Caco-2 (cell line): ENCODE measurements at regions not wholly inside any gene's neighbourhood (a gene's known extent, or its start where the extent isn't known, plus 50 kb on each side); places are given as distances from the start of the nearest gene placed in this dataset.

Experiments used
- BruUV-seq: library from RNA; stranded (reverse); fragments of 400-500 nt; replicated peaks from 2 replicates; lab custom pipeline; 2021; lab: Mats Ljungman, UMichigan
- CTCF ChIA-PET: fragments of 300-600 bp; sonication (Branson Sonifier 250); formaldehyde crosslinking; loops from one replicate; lab custom pipeline; 2022; ENCODE audit warnings: antibody characterized with exemption; lab: Charles Lee
- POLR2A ChIA-PET: fragments of 300-600 bp; sonication (Branson Sonifier 250); formaldehyde crosslinking; loops from one replicate; lab custom pipeline; 2022; ENCODE audit warnings: antibody characterized with exemption; lab: Charles Lee
- DNase-seq, 2 experiments: peaks; one replicate each; pipeline versions ENCODE4 v3.0.0 to v3.0.0-alpha.2; 2020 to 2022
- H3K27me3 ChIP-seq: replicated peaks from 2 replicates; pipeline ENCODE4 v1.6.0; 2011; ENCODE audit warnings: low read length; ENCODE audit not compliant: control insufficient read depth, insufficient read depth
- H3K36me3 ChIP-seq: 2 replicates; pipeline ENCODE4 v1.5.1; 2011; ENCODE audit warnings: low read length; ENCODE audit not compliant: control insufficient read depth, insufficient read depth
- H3K4me1 ChIP-seq: fragments of 250-450 bp; sonication (Bioruptor Pico); 2 replicates; pipeline ENCODE4 v1.5.1; 2020; ENCODE audit warnings: mild to moderate bottlenecking
- H3K4me3 ChIP-seq: 2 replicates; pipeline ENCODE4 v1.5.1; 2011; ENCODE audit warnings: low read depth, mild to moderate bottlenecking, control low read depth, low read length
- H3K9me3 ChIP-seq: fragments of 250-450 bp; sonication (Bioruptor Pico); 2 replicates; pipeline ENCODE4 v1.5.1; 2020; ENCODE audit warnings: mild to moderate bottlenecking, moderate library complexity
- H3K27ac Mint-ChIP-seq: one replicate; pipeline ENCODE4 v1.8.0; 2022; ENCODE audit warnings: mixed read lengths; ENCODE audit not compliant: unreplicated experiment
- H3K27me3 Mint-ChIP-seq: one replicate; pipeline ENCODE4 v1.8.0; 2022; ENCODE audit warnings: mixed read lengths; ENCODE audit not compliant: insufficient read depth, unreplicated experiment
- H3K36me3 Mint-ChIP-seq: one replicate; pipeline ENCODE4 v1.8.0; 2022; ENCODE audit warnings: mild to moderate bottlenecking, mixed read lengths; ENCODE audit not compliant: insufficient read depth, unreplicated experiment
- H3K4me1 Mint-ChIP-seq: one replicate; pipeline ENCODE4 v1.8.0; 2022; ENCODE audit warnings: low read depth, mixed read lengths; ENCODE audit not compliant: unreplicated experiment
- H3K4me3 Mint-ChIP-seq: one replicate; pipeline ENCODE4 v1.8.0; 2022; ENCODE audit warnings: mild to moderate bottlenecking, moderate library complexity, mixed read lengths; ENCODE audit not compliant: unreplicated experiment
- H3K9me3 Mint-ChIP-seq: one replicate; pipeline ENCODE4 v1.8.0; 2022; ENCODE audit warnings: mixed read lengths; ENCODE audit not compliant: unreplicated experiment
- intact Hi-C: fragments of 100-400 bp; cut with micrococcal nuclease; formaldehyde crosslinking; loops from one replicate; pipeline ENCODE4 v1.10.0; 2022; ENCODE audit not compliant: unreplicated experiment
- TF ChIP-seq, protein P1 (sequence below), 2 experiments: fragments of 200-600 bp in 1 of 2; IDR thresholded peaks; 1 replicate in 1 of 2; 2 replicates in 1 of 2; pipeline versions ENCODE4 v1.5.1 to v1.8.0; 2011 to 2022; ENCODE audit warnings: antibody characterized with exemption in 1 of 2, control low read depth in 1 of 2, inconsistent platforms in 1 of 2, low read depth in 1 of 2, low read length in 1 of 2, mild to moderate bottlenecking in 1 of 2, moderate library complexity in 1 of 2; ENCODE audit not compliant: insufficient read depth in 1 of 2, severe bottlenecking in 1 of 2, unreplicated experiment in 1 of 2

DNA sequence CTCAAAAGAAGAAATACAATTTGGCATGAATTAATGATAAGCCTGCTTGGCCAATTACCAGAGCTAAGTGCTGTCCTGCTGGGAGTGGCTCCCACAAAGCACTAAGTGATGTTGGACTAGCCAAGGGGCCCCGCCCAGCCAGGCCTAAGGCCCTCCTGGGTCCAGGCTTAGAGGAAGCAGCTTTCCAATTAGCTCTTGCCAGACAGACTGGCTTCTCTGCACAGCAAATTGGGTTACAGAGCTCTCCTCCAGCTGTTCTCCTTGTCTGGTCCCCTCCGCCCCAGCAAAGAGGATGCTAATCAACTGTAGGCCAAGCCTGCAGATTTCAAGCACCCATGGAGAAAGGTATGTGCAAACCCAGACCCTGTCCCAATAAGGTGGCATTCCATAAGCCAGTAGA lies 151.9 kb downstream of the DMRTA2 start:
- intact Hi-C loops = no loop called here
- Mint-ChIP-seq H3K4me3 (no peak overlapping the region), H3K4me1 (no peaks in the 10 kb centered on the region), H3K27ac (no peak overlapping the region), H3K9me3 (no peaks in the 10 kb centered on the region), H3K27me3 (peaks cover 7% of the 10 kb centered on the region), H3K36me3 (no peaks in the 10 kb centered on the region)
- H3K4me1 ChIP-seq = no peaks in the 10 kb centered on the region
- DNase-seq = no peak
- no peaks in the 10 kb centered on the region for H3K9me3 ChIP-seq
- no peak overlapping the region for H3K4me3 ChIP-seq
- H3K36me3 ChIP-seq = no peaks in the 10 kb centered on the region
- BruUV-seq = no TSS peak
- POLR2A ChIA-PET = no interaction called here
- CTCF ChIA-PET = interaction anchor here (1.3 to 1.6 kb wide), 2 partner anchors 8 kb away, joined by 3 to 4 read pairs; no protein-coding TSS in a partner anchor
- TF ChIP-seq, protein P1, sequence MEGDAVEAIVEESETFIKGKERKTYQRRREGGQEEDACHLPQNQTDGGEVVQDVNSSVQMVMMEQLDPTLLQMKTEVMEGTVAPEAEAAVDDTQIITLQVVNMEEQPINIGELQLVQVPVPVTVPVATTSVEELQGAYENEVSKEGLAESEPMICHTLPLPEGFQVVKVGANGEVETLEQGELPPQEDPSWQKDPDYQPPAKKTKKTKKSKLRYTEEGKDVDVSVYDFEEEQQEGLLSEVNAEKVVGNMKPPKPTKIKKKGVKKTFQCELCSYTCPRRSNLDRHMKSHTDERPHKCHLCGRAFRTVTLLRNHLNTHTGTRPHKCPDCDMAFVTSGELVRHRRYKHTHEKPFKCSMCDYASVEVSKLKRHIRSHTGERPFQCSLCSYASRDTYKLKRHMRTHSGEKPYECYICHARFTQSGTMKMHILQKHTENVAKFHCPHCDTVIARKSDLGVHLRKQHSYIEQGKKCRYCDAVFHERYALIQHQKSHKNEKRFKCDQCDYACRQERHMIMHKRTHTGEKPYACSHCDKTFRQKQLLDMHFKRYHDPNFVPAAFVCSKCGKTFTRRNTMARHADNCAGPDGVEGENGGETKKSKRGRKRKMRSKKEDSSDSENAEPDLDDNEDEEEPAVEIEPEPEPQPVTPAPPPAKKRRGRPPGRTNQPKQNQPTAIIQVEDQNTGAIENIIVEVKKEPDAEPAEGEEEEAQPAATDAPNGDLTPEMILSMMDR (IDR thresholded peaks at IDR 0.05; ENCODE audit: insufficient read depth in 1 of 2, low read depth in 1 of 2, low read length in 1 of 2, severe bottlenecking in 1 of 2, unreplicated experiment in 1 of 2) = no peak
- H3K27me3 ChIP-seq = no peaks in the 10 kb centered on the region

DNA sequence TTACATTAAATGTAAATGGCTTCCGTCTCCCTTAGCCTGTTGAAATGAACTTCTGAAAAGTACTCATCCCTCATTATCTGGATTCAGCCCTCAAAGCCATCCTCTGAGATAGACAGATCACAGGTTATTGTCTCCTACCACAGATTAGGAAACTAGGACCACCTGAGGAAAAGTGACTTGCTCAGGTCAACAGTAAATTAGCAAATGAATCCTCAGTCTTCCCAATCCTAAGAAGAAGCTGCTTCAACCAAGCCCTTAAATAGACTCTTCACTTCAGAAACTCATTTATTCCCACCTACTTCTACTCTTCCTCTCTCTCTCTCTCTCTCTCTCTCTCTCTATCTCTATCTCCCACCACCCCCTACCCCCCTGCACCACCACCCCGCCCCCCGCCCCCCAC lies 152.3 kb downstream of the DMRTA2 start:
- H3K4me3 ChIP-seq = no peak overlapping the region
- Mint-ChIP-seq H3K9me3 (no peaks in the 10 kb centered on the region), H3K36me3 (no peaks in the 10 kb centered on the region), H3K4me1 (no peaks in the 10 kb centered on the region), H3K4me3 (no peak overlapping the region), H3K27ac (no peak overlapping the region), H3K27me3 (peaks cover 7% of the 10 kb centered on the region)
- POLR2A ChIA-PET = no interaction called here
- no TSS peak for BruUV-seq
- TF ChIP-seq, protein P1 (IDR thresholded peaks at IDR 0.05; ENCODE audit: insufficient read depth in 1 of 2, low read depth in 1 of 2, low read length in 1 of 2, severe bottlenecking in 1 of 2, unreplicated experiment in 1 of 2) = no peak
- CTCF ChIA-PET = interaction anchor here (1.3 to 1.6 kb wide), 2 partner anchors 8 to 9 kb away, joined by 3 to 4 read pairs; no protein-coding TSS in a partner anchor
- H3K4me1 ChIP-seq = no peaks in the 10 kb centered on the region
- no peaks in the 10 kb centered on the region for H3K27me3 ChIP-seq
- H3K9me3 ChIP-seq = no peaks in the 10 kb centered on the region
- H3K36me3 ChIP-seq = no peaks in the 10 kb centered on the region
- intact Hi-C loops = no loop called here
- no peak for DNase-seq

DNA sequence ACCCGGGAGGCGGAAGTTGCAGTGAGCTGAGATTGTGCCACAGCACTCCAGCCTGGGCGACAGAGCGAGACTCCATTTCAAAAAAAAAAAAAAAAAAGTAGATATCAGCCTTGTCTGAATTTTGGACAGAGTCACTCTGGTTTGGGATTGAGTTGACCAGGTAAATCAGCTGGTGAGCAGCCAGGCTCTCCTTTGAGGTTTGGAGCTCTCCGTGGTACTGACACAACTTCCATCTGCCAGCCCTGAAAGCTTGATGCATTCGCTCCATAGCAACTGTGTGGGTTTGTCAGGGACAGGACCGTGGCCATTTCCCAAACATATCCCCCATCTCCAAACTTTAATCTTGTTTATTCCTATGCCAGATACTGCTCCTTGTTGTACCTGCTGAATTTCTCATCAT lies 155.2 kb downstream of the DMRTA2 start:
- Mint-ChIP-seq H3K4me1 (no peaks in the 10 kb centered on the region), H3K36me3 (no peaks in the 10 kb centered on the region), H3K4me3 (no peak overlapping the region), H3K9me3 (no peaks in the 10 kb centered on the region), H3K27me3 (peaks cover 8% of the 10 kb centered on the region), H3K27ac (no peak overlapping the region)
- TF ChIP-seq, protein P1 (IDR thresholded peaks at IDR 0.05; ENCODE audit: insufficient read depth in 1 of 2, low read depth in 1 of 2, low read length in 1 of 2, severe bottlenecking in 1 of 2, unreplicated experiment in 1 of 2) = no peak
- POLR2A ChIA-PET = no interaction called here
- H3K27me3 ChIP-seq = no peaks in the 10 kb centered on the region
- H3K36me3 ChIP-seq = no peaks in the 10 kb centered on the region
- CTCF ChIA-PET = no interaction called here
- H3K9me3 ChIP-seq = no peaks in the 10 kb centered on the region
- no TSS peak for BruUV-seq
- intact Hi-C loops = no loop called here
- peak; percentile 38 to 60 for DNase-seq
- H3K4me1 ChIP-seq = no peaks in the 10 kb centered on the region
- H3K4me3 ChIP-seq = no peak overlapping the region
